H1 (cell line): ENCODE measurements at regions not wholly inside any gene's neighbourhood (a gene's known extent, or its start where the extent isn't known, plus 50 kb on each side); places are given as distances from the start of the nearest gene placed in this dataset.

Experiments used
- CTCF ChIA-PET: fragments of 300-600 bp; sonication (Branson Sonifier 250); formaldehyde crosslinking; loops from one replicate; lab custom pipeline; 2021; ENCODE audit not compliant: partially characterized antibody; lab: Charles Lee
- POLR2A ChIA-PET: fragments of 300-600 bp; sonication (Branson Sonifier 250); formaldehyde crosslinking; loops from one replicate; lab custom pipeline; 2021; ENCODE audit warnings: inconsistent platforms; ENCODE audit not compliant: partially characterized antibody; lab: Charles Lee
- DNase-seq, 2 experiments: peaks; one replicate each; pipeline versions ENCODE4 v3.0.0 to v3.0.0-alpha.2; 2010 to 2022; ENCODE audit warnings: low spot score in 2 of 2, low read depth in 1 of 2, mixed read lengths in 1 of 2
- FAIRE-seq: peaks from 2 replicates; lab custom pipeline; 2011; peaks lifted over from hg19 to GRCh38; lab: Jason Lieb, UNC
- H2AFZ ChIP-seq: 2 replicates; pipeline ENCODE4 v1.8.1; 2012; ENCODE audit warnings: low read length, inconsistent platforms
- H2AK5ac ChIP-seq: 2 replicates; pipeline ENCODE4 v1.6.1; 2013; ENCODE audit warnings: low read depth, low read length
- H2BK120ac ChIP-seq: replicated peaks from 2 replicates; pipeline ENCODE3; 2013; ENCODE audit warnings: low read depth, low read length, inconsistent platforms
- H2BK12ac ChIP-seq: 2 replicates; pipeline ENCODE4 v1.6.1; 2013; ENCODE audit warnings: low read depth, low read length
- H2BK15ac ChIP-seq: 2 replicates; pipeline ENCODE4 v1.6.1; 2013; ENCODE audit warnings: low read length
- H2BK20ac ChIP-seq: 2 replicates; pipeline ENCODE4 v1.6.1; 2013; ENCODE audit warnings: low read length
- H2BK5ac ChIP-seq: 2 replicates; pipeline ENCODE4 v1.6.1; 2013; ENCODE audit warnings: low read depth, low read length
- H3K14ac ChIP-seq: 2 replicates; pipeline ENCODE4 v1.6.1; 2013; ENCODE audit warnings: inconsistent platforms; ENCODE audit not compliant: insufficient read length
- H3K18ac ChIP-seq: 2 replicates; pipeline ENCODE4 v1.6.1; 2013; ENCODE audit warnings: low read length; ENCODE audit errors: extremely low read depth
- H3K23ac ChIP-seq: 2 replicates; pipeline ENCODE4 v1.6.1; 2013; ENCODE audit warnings: inconsistent platforms; ENCODE audit not compliant: insufficient read length
- H3K23me2 ChIP-seq: 2 replicates; pipeline ENCODE4 v1.6.1; 2013; ENCODE audit warnings: low read depth, low read length
- H3K27ac ChIP-seq: 2 replicates; pipeline ENCODE4 v1.6.1; 2011; ENCODE audit warnings: low read depth, low read length, inconsistent platforms
- H3K27me3 ChIP-seq, 4 experiments: replicated peaks in 1 of 4; 1 replicate in 1 of 4; 2 replicates in 3 of 4; pipeline versions ENCODE4 v1.6.1 to v1.8.1; 2011 to 2013; ENCODE audit warnings: low read length in 3 of 4, mild to moderate bottlenecking in 3 of 4, inconsistent platforms in 2 of 4, mixed read lengths in 2 of 4, moderate library complexity in 1 of 4; ENCODE audit not compliant: control insufficient read depth in 3 of 4, insufficient read depth in 3 of 4; ENCODE audit errors: extremely low read depth in 1 of 4
- H3K36me3 ChIP-seq, 4 experiments: 2 replicates each; pipeline versions ENCODE4 v1.6.1 to v1.8.1; 2011 to 2013; ENCODE audit warnings: mild to moderate bottlenecking in 4 of 4, low read length in 3 of 4, moderate library complexity in 2 of 4, control low read depth in 1 of 4, inconsistent platforms in 1 of 4; ENCODE audit not compliant: insufficient read depth in 4 of 4, control insufficient read depth in 2 of 4
- H3K4ac ChIP-seq: replicated peaks from 2 replicates; pipeline ENCODE3; 2013; ENCODE audit warnings: low read length, low read depth, mixed read lengths, inconsistent platforms; ENCODE audit not compliant: insufficient read length
- H3K4me1 ChIP-seq, 4 experiments: replicated peaks in 1 of 4; 1 replicate in 1 of 4; 2 replicates in 3 of 4; pipeline versions ENCODE4 v1.6.1 to v1.8.1; 2011 to 2013; ENCODE audit warnings: low read length in 3 of 4, inconsistent platforms in 2 of 4, mixed read lengths in 1 of 4; ENCODE audit not compliant: insufficient read depth in 4 of 4, control insufficient read depth in 3 of 4
- H3K4me2 ChIP-seq, 2 experiments: 2 replicates each; pipeline versions ENCODE4 v1.6.1 to v1.8.1; 2011 to 2013; ENCODE audit warnings: low read depth in 2 of 2, low read length in 2 of 2, control low read depth in 1 of 2, inconsistent platforms in 1 of 2, mild to moderate bottlenecking in 1 of 2; ENCODE audit not compliant: insufficient read depth in 1 of 2
- H3K4me3 ChIP-seq, 4 experiments: fragments of 200-600, 300-600 bp in 1 of 4; sonication (generic), shearing (Covaris generic), sonication (Bioruptor Twin) in 1 of 4; 2 replicates each; pipeline versions ENCODE4 v1.5.1 to v1.8.1; 2011 to 2016; ENCODE audit warnings: low read length in 4 of 4, low read depth in 3 of 4, control low read depth in 2 of 4, inconsistent platforms in 2 of 4, mild to moderate bottlenecking in 2 of 4, mixed read lengths in 1 of 4, moderate library complexity in 1 of 4; ENCODE audit not compliant: insufficient read depth in 2 of 4; ENCODE audit errors: extremely low read depth in 1 of 4
- H3K56ac ChIP-seq: replicated peaks from 2 replicates; pipeline ENCODE3; 2013; ENCODE audit warnings: low read depth, mild to moderate bottlenecking, mixed read lengths, low read length, inconsistent platforms; ENCODE audit not compliant: insufficient read length
- H3K79me1 ChIP-seq: 2 replicates; pipeline ENCODE4 v1.6.1; 2013; ENCODE audit warnings: low read depth, low read length, control low read depth
- H3K79me2 ChIP-seq, 2 experiments: 2 replicates each; pipeline versions ENCODE4 v1.6.1 to v1.8.1; 2012 to 2013; ENCODE audit warnings: low read length in 2 of 2, mild to moderate bottlenecking in 2 of 2, inconsistent platforms in 1 of 2; ENCODE audit not compliant: insufficient read depth in 2 of 2, control insufficient read depth in 1 of 2
- H3K9ac ChIP-seq, 4 experiments: replicated peaks in 1 of 4; 1 replicate in 1 of 4; 2 replicates in 3 of 4; pipeline versions ENCODE4 v1.6.1 to v1.8.1; 2011 to 2013; ENCODE audit warnings: low read depth in 3 of 4, low read length in 3 of 4, control low read depth in 2 of 4, mild to moderate bottlenecking in 2 of 4, moderate library complexity in 2 of 4, inconsistent platforms in 1 of 4; ENCODE audit errors: extremely low read depth in 1 of 4
- H3K9me3 ChIP-seq, 2 experiments: 2 replicates each; pipeline versions ENCODE4 v1.6.1 to v1.8.1; 2012 to 2013; ENCODE audit warnings: mild to moderate bottlenecking in 2 of 2, moderate library complexity in 2 of 2, control low read depth in 1 of 2, inconsistent platforms in 1 of 2, low read depth in 1 of 2, low read length in 1 of 2, mixed read lengths in 1 of 2; ENCODE audit not compliant: insufficient read depth in 2 of 2
- H4K20me1 ChIP-seq, 2 experiments: replicated peaks in 1 of 2; 2 replicates each; pipeline versions ENCODE3 to v1.8.1; 2011 to 2013; ENCODE audit warnings: inconsistent platforms in 2 of 2, low read length in 2 of 2, mild to moderate bottlenecking in 1 of 2; ENCODE audit not compliant: insufficient read depth in 2 of 2, control insufficient read depth in 1 of 2
- H4K5ac ChIP-seq: 2 replicates; pipeline ENCODE4 v1.6.1; 2013; ENCODE audit warnings: low read length, low read depth, mixed read lengths, inconsistent platforms; ENCODE audit not compliant: insufficient read length
- H4K8ac ChIP-seq: 2 replicates; pipeline ENCODE4 v1.8.0; 2013; ENCODE audit warnings: mild to moderate bottlenecking, moderate library complexity, low read length, inconsistent platforms; ENCODE audit not compliant: insufficient read depth; ENCODE audit errors: extremely low read depth
- H4K91ac ChIP-seq: replicated peaks from 2 replicates; pipeline ENCODE3; 2013; ENCODE audit warnings: low read length, mixed read lengths, inconsistent platforms; ENCODE audit not compliant: insufficient read length
- BRCA1 ChIP-seq: IDR thresholded peaks from 2 replicates; pipeline ENCODE4 v1.6.1; 2012; ENCODE audit warnings: low read depth, low read length, improper control_type of control experiment
- PHF8 ChIP-seq: fragments of 200-600 bp; sonication (generic); conservative IDR thresholded peaks from 2 replicates; pipeline ENCODE4 v1.7.1; 2012; ENCODE audit warnings: low read depth, mild to moderate bottlenecking, inconsistent platforms, low read length, moderate library complexity
- RNF2 ChIP-seq: fragments of 200-900, 300-1000 bp; sonication (generic); IDR thresholded peaks from 2 replicates; pipeline ENCODE4 v1.7.1; 2016; ENCODE audit warnings: borderline replicate concordance, low read depth, mild to moderate bottlenecking, antibody characterized with exemption, low read length; ENCODE audit not compliant: poor library complexity, severe bottlenecking; ENCODE audit errors: missing control alignments
- RXRA ChIP-seq: IDR thresholded peaks from 2 replicates; pipeline ENCODE4 v1.6.1; 2011; ENCODE audit warnings: low read depth, mild to moderate bottlenecking, low read length, moderate library complexity; ENCODE audit not compliant: insufficient read depth
- SIRT6 ChIP-seq: IDR thresholded peaks from one replicate; pipeline ENCODE4 v1.7.1; 2012; ENCODE audit warnings: low read length, inconsistent platforms
- SIX5 ChIP-seq: IDR thresholded peaks from 2 replicates; pipeline ENCODE4 v1.6.1; 2011; ENCODE audit warnings: mild to moderate bottlenecking, low read depth, low read length

GRCh38 chr18:53747663-53748160 is 476.8 kb downstream of the MBD2 start:
- no peak for FAIRE-seq
- Histone ChIP-seq H3K9ac (no peak overlapping the region), H3K36me3 (no peaks in the 10 kb centered on the region), H4K5ac (no peak overlapping the region), H3K18ac (no peak overlapping the region), H2BK15ac (no peak overlapping the region), H2AK5ac (no peak overlapping the region), H3K27ac (no peak overlapping the region), H3K4me2 (no peak overlapping the region), H3K9me3 (no peaks in the 10 kb centered on the region), H3K4me1 (peaks cover 0 to 3% (median 1%) of the 10 kb centered on the region in 4 experiments; a peak in 2 of 7 replicates), H4K8ac (no peak overlapping the region), H3K23ac (no peak overlapping the region), H3K79me1 (no peaks in the 10 kb centered on the region), H4K20me1 (no peaks in the 10 kb centered on the region), H3K4me3 (no peak overlapping the region), H2BK120ac (no peak overlapping the region), H2AFZ (no peak overlapping the region), H3K79me2 (no peaks in the 10 kb centered on the region), H3K14ac (no peak overlapping the region), H3K56ac (no peak overlapping the region), H3K23me2 (no peaks in the 10 kb centered on the region), H2BK20ac (no peak overlapping the region), H3K4ac (no peak overlapping the region), H2BK5ac (no peak overlapping the region), H3K27me3 (no peaks in the 10 kb centered on the region), H2BK12ac (no peak overlapping the region), H4K91ac (no peak overlapping the region)
- POLR2A ChIA-PET: no interaction called here
- CTCF ChIA-PET: no interaction called here
- DNase-seq: no peak
- TF ChIP-seq RXRA (no peak), PHF8 (no peak), SIRT6 (no peak), RNF2 (no peak), SIX5 (no peak), BRCA1 (no peak)
